ENCODE measurements at regions not wholly inside any gene's neighbourhood (a gene's known extent, or its start where the extent isn't known, plus 50 kb on each side); places are given as distances from the start of the nearest gene placed in this dataset.

- no peak for DNase-seq
Observed at GRCh38 chr13:57224414-57224813, 57.4 kb downstream of the PRR20E start.

DNA sequence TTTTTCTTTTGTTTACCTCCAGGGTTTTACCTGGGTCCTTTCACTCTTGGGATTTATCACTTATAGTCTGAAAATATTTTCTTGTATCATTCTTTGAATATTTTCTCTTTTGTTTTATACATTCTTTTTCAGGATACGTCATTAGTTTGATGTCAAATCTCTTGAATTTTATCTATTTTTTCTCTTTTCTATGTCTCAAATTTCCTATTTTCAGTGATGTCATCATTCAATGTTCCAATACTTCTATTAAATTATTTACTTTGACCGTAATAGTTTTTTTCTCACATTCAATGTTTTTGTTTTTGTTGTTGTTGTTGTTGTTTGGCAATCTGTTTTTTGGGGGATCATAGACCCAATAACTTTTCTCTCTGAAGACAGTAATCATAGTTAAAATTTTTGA lies 83.5 kb downstream of the PRR20E start:
- no peak for DNase-seq

DNA sequence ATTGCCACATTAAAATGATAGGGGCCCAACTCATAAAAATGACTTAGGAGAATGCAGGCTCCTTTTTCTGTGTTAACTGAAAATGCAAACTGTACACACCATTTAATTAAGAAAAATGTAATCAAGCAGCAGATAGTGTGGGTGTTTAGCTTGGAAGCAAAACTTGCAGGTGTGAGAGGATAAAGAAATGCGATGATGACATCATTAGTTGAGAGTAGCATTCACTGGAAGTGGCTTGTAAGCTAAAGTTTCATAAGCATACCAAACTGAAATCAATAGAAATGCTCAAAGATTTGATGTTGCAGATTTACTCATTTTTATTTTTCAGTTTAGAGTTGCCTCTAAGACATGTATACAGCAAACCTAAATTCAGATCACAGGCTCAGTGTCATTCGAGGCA lies 86.6 kb downstream of the PRR20E start:
- no peak for DNase-seq

- DNase-seq = no peak
Observed at GRCh38 chr13:57264965-57265364, 98.0 kb downstream of the PRR20E start.

DNA sequence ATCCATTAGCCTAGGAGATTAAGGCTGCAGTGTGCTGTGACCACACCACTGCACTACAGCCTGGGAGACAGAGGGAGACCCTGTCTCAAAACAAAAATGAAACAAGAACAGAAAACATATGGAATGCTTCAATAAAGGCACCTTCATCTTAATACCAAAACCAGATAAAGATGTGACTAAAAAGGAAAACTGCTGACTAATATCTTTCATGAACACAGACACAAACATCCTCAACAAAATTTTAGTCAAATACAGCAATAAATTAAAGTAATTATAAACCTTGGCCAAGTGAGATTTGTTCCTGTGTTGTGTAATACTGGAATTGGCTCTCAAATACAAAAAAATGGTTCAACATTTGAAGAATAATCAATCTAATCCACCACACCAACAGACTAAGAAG lies 103.5 kb downstream of the PRR20E start:
- DNase-seq = no peak

GRCh38 chr13:57286511-57287098 lies 119.6 kb downstream of the PRR20E start:
- DNase-seq = no peak

DNA sequence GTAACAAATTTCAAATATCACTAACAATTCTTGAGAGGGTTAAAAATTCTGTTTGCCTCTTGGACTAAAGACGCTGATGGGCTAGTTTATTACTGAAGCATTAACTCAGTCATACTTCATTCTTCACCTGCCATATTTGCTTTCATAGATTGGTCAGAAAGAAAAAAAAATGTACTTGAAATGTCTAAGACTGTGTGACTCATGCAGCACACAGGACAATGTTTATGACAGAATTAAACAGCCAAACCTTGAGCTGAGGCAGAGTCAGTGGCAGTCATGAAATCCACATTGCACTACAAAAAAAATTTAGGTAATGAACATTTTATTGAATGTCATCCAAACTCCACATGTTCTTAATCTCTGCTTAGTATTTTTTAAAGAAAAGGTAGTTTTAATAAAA lies 135.6 kb downstream of the PRR20E start:
- peak; percentile 5 for DNase-seq

GRCh38 chr13:57311009-57311586 lies 144.1 kb downstream of the PRR20E start:
- DNase-seq = no peak

DNA sequence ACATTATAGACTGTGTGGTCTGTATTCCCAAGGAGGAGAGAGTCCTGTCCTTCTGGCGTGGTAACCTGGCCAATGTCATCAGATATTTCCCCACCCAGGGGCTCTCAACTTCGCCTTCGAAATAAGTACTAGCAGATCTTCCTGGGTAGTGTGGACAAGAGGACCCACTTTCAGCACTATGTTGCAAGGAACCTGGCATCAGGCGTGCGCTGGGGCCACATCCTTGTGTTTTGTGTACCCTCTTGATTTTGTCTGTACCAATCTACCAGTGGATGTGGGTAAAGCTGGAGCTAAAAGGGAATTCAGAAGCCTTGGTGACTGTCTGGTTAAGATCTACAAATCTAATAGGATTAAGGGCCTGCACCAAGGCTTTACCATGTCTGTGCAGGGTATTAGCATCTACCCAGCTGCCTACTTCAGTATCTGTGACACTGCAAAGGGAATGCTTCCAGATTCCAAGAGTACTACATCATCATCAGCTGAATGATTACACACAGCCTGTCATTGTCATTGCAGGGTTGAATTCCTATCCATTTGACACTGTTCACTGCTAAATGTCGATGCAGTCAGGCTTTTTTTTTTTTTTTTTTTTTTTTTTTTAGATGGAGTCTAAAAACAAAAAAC lies 148.0 kb downstream of the PRR20E start:
- DNase-seq = no peak

DNA sequence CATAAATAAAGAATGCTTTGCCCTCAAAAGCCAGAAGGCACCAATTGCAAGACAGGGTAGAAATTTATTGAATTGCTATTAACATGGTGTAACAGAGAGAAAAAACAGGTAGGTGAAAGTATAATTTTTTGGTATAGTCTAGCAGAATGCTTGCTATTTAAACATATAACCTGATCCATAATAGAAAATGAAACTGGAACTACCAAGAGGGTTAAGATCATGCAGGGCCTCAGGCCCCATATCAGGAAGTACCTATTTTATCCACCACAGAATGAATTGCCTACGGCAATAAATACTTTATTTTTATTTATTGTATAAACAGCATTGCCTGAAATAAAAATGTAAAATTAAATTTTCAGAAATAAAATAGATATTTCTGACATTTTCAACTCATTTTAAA lies 159.5 kb downstream of the PRR20E start:
- DNase-seq = no peak

DNA sequence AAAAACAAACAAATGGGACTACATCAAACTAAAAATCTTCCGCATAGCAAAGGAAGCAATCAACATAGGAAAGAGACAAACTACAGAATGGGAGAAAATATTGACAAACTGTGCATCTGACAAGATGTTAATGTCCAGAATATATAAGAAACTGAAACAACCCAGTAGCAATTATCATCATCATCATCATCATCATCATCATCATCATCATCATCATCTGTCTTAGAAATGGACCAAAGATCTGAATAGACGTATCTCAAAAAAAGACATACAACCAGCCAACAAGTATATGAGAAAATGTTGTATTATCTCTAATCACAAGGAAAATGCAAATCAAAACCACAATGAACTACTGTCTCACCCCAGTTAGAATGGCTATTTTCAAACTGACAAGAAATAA lies 173.9 kb downstream of the PRR20E start:
- DNase-seq = no peak

DNA sequence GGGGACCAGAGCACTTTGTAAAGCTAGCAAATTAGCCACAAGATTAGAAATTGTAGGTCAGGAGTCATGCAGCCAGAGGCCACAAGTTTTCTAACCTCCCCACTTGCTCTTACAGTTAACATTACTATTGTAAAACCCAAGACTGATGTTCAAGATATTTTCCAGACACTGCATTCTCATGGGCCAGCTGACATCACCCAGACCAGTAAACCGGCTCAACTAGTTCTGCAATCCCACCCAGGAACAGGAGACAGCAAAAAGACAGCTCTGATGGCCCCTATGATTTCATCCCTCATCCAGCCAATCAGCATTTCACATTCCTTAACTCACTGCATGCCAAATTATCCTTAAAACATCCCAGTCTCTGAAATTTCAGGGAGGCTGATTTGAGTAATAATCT lies 178.5 kb downstream of the PRR20E start:
- DNase-seq = no peak

DNA sequence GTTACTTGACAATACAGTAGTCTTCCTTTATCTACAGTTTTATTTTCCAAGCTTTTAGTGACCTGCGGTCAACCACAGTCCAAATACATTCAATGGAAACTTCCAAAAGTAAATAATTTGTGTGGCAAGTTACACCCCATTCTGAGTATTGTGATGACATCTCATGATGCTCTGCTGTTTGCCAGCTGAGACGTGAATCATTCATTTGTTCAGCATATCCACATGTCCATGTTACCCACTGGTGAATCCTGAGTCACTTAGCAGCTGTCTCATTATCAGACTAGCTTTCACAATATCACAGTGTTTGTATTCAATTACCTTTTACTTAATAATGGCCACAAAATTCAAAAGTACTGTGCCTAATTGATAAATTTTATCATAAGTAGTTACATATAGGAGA lies 179.8 kb downstream of the PRR20E start:
- no peak for DNase-seq

DNA sequence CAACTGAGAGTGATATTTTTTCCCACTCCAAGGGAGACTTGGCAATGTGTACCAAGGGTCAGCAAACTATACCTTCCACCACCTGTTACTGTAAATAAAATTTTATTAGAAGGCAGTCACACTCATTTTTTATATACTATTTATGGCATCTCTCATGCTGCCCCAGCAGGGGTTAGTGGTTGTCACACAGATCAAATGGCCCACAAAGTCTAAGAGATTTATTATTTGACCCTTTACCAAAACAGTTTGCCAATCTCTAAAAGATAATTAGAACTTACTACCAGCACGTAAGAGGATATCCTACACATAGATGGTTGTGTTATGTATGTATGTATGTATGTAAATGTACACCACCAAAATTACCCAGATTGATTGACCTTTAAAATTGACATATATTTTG lies 185.1 kb downstream of the PRR20E start:
- DNase-seq = no peak

DNA sequence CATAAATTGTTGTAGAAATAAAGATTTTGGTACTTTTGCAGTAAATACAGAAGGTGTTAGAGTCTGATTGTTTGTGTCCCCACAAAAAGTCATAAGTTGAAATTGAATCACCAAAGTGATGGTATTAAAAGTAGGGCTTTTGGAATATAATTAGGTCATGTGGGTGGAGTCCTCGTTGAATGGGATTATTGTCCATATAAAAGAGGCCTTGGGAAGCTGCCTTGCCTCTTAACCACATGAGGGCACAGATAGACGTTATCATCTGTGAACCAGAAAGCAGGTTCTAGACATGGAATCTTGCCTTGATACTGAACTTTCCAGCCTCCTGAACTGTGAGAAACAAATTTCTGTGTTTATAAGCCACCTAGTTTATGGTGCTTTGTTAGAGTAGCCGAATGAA lies 186.8 kb downstream of the PRR20E start:
- no peak for DNase-seq

DNA sequence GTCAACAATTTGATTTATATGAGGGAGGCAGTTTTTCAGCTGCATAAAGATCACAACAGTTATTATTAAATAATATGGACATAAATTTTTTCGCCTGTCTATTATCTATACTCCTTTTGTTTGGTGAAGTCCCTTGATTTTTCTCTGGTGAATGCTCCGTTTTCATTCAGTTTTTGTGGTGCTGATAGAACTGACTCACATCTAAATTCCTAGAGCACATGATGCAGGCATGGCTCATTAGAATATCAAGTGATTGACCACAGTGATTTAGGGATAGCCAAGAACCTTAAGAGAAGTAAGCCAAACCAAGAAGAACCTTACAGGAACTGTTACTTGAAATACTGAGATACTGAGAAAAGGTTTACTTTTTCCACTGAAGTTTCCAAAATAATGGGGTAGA lies 208.9 kb downstream of the PRR20E start:
- no peak for DNase-seq

DNA sequence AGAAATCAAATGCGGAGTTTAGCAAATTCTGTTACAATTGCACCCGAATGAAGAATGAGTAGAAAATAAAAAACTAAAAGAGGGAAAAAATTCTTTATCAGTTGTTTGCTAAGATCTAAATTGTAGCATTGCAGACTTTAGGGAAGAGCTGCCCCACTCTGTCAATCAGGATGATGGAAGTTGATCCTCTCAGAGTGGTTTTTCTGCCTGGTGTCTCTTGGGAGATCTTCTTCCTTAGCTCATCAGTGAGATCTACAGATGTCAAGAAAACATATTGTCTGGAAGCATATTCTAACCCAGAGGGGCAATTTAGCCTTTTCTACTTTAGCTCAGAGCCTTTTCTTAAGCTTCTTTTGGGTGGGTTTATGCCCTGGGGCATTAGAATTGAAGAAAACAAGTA lies 223.2 kb upstream of the PCDH17 start:
- DNase-seq = no peak

- no peak for DNase-seq
Observed at GRCh38 chr13:57409121-57409520, 222.4 kb upstream of the PCDH17 start.

GRCh38 chr13:57409656-57410055 lies 221.9 kb upstream of the PCDH17 start:
- no peak for DNase-seq

GRCh38 chr13:57418067-57418677 lies 213.4 kb upstream of the PCDH17 start:
- no peak for DNase-seq

GRCh38 chr13:57424379-57424778 lies 207.2 kb upstream of the PCDH17 start:
- DNase-seq = no peak

- no peak for DNase-seq
Observed at GRCh38 chr13:57425531-57425930, 206.0 kb upstream of the PCDH17 start.

GRCh38 chr13:57437587-57437986 lies 194.0 kb upstream of the PCDH17 start:
- no peak for DNase-seq

DNA sequence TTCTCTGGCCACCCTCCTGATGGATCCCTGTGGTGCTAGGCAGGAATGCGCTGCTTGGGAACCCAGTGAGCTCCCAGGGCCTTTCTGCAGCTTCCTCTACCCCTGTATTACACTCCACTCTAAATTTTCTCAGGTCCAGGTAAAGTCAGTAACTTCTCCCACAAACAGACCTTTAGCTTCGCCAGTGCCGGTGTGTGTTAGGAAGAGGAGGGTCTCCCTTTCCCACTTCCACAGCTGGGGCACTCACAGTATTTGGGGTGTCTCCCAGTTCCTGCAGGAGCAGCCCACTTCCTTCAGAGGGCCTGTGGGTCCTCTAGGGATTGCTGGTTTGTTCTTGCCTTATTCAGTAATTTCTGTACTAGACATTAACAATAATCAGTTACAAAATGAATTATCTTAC lies 193.5 kb upstream of the PCDH17 start:
- DNase-seq = no peak

GRCh38 chr13:57443494-57443893 lies 188.1 kb upstream of the PCDH17 start:
- no peak for DNase-seq
